NCI-H1105 treated with DMSO at 0.1 percent for 48 hours (cell line): ENCODE measurements at regions not wholly inside any gene's neighbourhood (a gene's known extent, or its start where the extent isn't known, plus 50 kb on each side); places are given as distances from the start of the nearest gene placed in this dataset.

Source experiments
- DNase-seq: peaks from one replicate; lab custom pipeline; 2025; lab: John Stamatoyannopoulos, UW

DNA sequence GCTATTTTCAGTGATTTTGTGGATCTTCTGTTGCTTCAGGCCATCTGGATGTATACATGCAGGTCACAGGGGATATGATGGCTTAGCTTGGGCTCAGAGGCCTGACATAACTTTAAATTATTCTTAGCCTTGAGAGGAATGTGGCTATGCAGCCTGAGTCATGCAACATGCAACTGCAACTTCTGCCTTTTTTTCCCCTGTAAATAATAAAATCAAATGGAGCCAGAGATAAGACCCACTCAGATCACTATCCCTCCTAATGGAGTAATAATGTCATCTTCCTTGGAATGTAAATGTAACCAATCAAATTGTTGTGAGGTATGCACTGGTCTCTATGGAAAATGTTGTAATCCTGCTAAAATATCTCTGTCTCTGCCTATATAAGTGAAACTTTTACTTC lies 54.9 kb downstream of the MAGEB17 start:
- no peak for DNase-seq

DNA sequence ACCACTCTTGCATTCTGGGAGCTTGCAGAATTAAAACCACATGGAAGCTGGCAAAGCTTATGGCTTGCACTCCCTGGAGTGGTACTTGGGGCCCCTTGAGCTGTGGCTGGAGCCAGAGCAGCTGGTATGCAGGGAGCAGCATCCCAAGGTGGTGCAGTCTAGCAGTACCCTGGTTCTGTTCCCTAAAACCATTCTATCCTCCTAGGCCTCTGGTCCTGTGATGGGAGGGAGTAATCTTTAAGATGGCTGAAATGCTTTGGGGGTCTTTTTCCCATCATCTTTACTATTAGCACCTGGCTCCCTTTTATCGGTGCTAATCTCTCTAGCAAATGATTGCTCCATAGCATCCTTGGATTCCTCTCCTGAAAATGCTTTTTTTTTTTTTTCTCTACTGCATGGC lies 56.1 kb downstream of the MAGEB17 start:
- no peak for DNase-seq

DNA sequence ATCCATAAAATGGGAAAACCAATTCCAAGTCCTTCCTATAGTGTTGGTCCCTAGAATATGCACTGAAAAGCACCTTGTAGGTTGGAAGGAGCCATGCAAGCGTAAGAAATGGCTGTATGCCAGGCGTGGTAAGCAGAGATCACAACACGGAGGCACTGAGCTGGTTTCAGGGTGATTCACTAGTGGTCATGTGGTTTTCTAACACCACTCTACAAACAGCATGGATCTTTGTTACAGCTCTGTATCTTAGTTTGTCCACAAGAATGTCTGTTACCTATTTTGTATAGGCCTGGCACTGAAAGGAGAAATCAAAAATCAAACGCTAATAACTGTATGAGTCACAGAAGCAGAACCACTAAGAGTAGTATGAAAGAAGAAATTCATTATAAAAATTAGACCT lies 71.9 kb downstream of the MAGEB17 start:
- no peak for DNase-seq

DNA sequence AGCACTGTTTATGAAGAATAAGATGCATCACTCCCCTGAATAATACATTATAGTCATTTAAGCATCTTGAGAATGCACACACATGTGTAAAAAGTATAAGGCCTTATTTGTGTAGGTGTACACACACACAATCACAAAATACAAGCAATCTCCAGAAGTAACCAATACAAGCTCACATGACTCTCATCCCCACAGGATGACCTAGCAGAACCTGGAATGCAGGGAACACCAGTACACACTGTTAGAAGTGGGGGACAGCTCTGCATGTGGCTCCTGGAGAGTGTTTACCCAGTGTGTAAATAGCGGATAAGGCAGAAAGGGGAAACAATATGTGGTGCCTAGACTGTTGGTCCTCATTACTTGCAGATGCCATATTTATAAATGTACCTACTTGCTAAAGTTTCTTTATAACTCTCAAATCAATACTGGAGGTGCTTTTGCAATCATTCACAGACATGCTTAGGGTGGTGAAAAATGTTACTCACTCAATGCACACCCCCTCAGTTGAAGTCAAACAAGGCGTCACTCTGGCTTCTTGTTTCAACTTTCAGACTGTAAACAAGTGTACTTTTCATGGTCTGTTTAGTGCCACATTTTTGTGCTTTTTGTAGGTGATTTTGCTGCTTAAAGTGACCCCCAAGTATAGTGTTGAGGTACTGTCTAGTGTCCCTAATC lies 73.1 kb downstream of the MAGEB17 start:
- DNase-seq = no peak

DNA sequence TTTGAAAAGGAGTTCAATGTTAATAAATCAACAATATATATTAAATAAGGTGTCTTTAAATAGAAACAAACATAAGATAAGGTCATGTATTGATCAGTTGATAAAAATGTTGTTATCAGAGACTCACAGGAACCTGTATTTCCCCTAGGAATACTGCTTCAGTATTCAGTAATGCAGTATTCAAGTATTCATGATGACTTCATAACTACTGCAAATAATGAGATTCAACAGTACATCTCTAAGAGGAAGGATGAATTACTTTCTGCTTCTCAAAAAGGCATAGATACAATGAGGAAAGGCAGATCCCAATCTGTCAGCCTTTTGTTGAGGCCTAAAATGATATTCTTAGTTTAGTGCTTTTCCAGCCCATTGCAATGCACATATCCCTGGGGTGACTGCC lies 73.7 kb downstream of the MAGEB17 start:
- no peak for DNase-seq

DNA sequence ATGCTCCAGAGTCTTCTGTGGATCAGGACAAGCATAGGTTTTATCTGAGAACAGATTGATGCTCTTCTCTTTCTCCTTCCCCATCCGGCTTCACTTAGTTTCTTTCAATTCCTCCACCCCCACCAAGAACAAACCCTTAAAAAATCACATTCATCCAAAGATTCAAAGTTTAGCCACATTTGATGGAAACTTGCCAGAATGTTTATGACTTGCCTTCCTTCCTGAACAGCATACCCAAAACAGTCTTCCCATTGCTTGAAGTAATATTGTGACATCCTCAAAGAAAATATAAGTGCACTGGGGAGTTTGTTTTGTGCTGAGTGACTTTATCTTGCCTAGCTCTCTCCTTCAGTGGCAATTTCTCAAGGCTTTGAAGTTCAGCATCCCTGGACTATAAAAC lies 83.0 kb downstream of the MAGEB17 start:
- no peak for DNase-seq

DNA sequence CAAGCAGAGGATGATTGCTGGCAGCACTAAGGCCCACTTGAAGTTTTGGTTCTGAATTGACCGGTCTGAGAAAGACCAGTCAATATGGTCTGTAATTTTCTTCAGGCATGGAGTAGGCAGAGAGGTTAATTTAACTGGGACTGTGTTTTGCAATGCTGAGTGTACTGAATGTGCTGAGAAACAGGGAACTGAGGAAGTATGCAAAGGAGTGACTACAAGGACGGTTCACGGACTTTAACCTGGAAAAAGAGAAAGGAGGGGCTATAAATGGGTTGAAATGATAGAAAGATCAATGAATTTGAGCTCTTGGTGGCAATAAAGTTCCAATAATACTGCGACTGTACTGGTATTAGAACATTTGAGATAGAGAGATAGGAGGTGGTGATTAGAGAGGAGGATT lies 84.5 kb downstream of the MAGEB17 start:
- DNase-seq = no peak

DNA sequence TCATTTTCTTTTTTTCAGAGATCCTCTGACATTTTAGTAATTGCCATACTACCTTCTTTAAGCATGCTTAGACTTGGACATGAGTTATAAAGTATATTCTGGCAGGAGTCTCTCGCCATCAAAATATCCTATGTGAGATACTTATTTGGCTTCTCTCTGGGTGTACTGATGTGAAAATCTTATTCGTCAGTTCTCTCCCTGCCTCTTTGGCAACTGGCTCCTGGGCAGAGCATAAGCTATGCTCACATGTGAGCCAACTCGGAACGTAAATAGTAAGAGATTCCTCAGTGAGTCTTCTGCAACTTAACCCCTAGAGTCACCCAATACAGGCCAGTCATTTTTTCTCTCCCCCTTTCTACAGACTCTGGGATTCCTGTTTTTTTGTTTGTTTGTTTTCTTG lies 91.6 kb downstream of the MAGEB17 start:
- no peak for DNase-seq

DNA sequence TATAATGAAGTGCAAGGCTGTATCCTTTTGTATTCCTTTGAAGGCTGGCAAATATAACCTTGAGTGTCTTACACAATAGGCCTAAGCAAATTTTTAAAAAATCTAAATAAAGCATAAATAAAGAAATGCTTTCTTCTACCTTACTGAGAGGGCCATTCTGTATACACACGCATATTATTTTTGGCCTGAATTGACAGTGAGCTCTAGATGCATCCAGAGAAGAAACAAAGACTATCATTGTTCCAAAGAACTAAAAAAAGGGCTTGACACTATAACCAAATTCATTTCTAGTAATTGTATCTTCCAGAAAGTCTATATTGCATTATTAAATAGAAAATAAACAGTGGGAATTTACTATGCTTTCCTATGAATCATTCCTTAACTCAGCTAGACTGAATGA lies 100.2 kb downstream of the MAGEB17 start:
- no peak for DNase-seq

DNA sequence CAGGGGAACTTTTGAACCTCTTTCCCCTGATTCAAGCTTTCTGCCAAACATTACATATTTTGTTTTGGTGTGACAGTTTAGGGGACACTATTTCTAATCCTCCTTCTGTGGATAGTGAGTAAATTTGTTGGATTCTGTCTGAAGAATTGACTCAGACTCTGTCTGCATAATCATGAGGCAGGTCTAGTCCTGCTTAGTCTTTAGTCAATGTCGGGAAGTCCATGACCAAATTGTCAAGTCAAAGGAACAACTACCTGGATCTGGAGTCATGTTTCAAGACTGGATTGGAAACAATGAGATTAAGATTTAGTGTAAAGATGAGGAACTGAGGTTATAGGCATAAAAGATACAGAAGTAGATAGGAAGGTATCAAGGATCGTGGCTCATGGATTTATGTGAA lies 100.9 kb downstream of the MAGEB17 start:
- DNase-seq = no peak

DNA sequence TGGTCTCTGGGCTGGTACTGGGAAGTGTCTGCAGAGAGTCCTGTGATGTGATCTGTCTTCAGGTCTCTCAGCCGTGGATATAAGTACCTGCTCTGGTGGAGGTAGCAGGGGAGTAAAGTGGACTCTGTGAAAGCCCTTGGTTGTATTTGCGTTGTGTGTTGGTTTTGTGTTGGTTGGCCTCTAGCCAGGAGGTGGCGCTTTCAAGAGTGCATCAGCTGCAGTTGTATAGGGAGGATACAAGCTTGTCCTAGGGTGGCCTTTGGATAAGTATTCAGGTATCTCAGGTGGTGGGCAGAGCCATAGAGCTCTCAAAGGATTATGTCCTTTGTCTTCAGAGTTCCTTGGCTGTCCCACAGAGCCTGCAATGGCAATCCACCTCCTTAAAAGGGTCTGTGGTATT lies 111.6 kb downstream of the MAGEB17 start:
- DNase-seq = no peak

DNA sequence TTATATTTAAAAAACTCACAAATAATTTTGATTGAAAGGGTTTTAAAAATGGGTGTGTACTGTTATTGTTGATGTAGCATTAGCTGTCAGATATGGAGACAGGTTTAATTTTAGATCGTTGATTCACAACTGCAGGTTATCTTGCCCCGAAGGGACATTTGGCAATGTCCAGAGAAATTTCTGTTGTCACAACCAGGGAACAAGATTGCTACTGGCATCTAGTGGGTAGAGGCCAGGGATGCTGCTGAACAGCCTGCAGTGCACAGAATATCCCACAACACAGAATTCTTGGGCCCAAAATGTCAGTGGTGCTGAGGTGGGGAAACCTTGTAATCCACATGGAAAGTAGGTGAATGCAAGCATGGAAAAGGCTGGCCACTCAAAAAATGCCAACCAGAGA lies 114.9 kb downstream of the MAGEB17 start:
- no peak for DNase-seq

DNA sequence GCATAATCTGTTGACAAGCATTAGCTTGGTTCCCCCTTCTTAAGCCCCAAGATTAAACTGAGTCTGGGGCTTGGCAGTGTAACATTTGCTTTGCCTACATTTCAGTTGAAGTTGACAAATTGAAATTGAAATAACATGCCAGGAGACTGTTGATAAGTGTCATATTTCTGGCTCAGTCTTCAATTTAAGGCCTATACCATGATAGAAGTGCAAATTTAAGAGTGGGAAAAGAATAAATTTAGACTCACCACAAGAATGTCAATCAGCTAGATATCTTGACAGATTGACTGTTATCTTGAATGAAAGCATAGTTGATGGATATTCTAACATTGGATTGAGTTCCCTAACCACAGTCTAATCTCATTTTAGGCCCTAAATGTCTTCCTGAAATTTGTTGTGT lies 117.6 kb downstream of the MAGEB17 start:
- no peak for DNase-seq

DNA sequence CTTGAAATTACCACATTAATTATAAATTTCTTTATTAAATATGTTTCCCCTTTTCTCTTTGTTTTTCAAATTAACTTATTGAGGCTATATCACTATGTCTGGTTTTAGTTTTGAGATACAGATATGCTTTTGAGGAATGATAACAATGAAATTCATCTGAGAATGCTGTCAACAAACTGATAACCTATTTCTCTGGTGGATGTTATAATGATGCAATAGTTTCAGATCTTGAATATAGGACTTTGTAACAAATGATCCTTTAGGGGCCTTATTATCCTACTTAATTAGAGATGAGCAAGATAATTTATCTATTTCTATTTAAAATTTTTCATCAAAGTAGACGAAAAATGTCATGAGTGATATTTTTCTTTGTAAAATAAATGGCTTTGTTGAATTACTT lies 123.7 kb downstream of the MAGEB17 start:
- DNase-seq = no peak

DNA sequence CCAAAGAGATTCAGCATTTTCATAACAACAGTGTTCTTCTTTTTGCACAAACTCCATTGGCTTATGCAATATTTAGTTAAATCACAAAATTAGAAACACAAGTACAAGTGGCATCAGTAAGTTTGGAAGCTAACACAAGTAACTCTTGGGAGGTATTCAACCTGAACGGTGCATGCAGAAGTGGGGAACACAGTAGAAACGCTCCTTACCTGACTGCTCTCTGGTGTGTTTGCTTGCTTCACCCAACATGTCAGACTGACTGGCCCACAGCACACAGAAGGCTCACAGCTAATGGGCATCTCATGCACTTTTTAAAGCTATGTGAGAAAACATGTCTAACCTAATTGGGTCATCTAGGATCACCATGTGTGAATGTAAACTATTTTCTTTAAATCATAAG lies 133.6 kb downstream of the MAGEB17 start:
- DNase-seq = no peak

DNA sequence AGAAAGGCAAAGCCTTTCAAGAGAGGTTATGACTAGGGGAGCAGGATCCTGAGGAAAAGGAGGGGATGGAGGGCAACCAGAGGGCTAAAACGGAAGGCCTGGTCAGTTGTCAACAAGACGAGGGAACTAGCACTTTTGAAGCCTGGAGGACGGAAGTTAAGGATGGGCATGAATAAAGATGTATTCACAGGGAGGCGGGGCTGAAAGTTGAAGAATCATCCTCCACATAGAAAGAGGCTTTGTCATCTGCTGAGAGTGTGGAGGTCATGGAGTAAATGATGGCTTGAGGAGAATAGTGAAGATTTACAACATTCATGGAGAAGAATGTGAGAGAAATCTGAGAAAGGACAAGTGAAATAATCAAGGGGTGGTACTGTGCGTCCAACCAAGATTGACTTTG lies 137.5 kb downstream of the MAGEB17 start:
- DNase-seq = no peak

DNA sequence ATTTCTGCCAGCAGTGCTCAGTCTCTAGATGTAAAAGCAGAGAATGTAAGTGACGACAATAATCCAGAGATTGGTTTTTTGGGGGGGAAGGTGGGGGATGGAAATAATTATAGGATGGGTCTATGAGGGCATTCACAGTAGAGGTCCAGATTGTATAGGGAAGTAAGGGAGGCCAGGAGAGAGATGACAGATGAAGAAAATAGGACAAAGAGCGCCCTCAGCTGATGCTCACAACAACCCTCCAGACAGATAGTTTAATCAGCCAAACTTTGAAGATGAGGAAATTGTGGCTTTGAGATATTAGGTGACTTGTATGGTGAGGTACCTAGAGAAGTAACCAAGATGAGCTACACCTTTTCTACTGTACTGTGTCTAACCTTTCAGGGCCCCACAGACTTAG lies 137.9 kb downstream of the MAGEB17 start:
- DNase-seq = no peak

DNA sequence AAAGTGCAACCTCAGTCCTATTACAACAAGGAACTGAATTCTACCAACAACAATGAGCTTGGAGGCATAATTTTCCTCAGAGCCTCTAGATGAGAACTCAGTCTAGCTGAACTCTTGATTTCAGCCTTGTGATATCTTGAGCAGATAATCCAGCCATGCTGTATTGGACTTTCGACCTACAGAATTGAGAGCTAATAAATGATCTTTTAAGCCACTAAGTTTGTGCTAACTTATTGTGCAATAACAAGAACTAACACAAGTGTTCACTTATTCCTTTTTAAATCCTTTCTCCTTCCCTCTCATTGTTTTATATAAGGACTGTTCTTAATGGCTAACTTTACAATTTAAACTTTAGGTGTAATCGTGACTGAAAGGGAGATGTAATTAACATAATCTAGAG lies 140.7 kb downstream of the MAGEB17 start:
- DNase-seq = no peak

DNA sequence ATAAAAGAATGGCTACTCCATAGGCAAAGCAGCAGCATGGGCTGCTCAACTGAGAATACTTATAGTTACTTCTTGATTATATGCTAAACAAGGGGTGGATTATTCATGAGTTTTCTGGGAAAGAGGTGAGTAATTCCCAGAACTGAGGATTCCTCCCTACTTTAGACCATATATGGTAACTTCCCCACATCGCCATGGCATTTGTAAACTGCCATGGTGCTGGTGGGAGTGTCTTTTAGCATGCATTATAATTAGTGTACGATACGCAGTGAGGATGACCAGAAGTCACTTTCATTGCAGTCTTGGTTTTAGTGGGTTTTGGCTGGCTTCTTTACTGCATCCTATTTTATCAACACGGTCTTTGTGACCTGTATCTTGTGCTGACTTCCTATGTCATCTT lies 141.5 kb downstream of the MAGEB17 start:
- no peak for DNase-seq

DNA sequence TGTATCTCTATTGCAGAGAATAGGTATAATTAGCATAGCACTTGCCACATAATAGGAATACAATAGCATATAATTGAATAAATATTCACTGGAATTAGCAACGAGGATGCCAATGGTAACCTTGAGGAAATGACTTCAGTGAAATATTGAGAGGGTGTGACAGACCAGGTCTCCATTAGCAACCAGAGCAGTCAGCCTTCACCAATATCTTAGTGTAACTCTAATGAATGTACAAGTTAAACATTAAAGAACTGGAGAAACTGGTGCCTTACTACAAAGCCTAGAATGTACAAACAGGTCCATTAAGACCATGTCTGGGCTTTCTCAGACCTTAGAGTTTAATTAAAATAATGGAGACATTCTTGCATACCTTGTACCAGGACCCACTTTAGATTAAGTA lies 143.0 kb downstream of the MAGEB17 start:
- DNase-seq = no peak

DNA sequence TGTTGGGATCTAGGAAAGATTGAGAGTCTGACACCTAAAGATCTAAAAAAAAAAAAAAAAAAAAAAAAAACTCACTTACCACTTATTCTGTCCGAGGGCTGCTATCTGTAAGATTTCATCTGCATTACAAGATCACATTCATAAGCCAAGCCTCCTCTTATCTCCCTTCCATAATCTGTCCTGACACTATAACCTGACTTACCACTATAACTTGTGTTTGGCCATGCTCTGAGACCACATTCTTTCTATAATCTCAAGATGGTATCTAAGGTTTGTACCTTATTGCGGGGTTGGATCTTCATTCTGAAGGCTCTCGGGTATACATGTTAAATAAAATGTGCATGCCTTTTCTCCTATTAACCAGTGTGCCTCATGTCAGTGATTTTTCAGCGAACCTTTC lies 144.4 kb downstream of the MAGEB17 start:
- no peak for DNase-seq

DNA sequence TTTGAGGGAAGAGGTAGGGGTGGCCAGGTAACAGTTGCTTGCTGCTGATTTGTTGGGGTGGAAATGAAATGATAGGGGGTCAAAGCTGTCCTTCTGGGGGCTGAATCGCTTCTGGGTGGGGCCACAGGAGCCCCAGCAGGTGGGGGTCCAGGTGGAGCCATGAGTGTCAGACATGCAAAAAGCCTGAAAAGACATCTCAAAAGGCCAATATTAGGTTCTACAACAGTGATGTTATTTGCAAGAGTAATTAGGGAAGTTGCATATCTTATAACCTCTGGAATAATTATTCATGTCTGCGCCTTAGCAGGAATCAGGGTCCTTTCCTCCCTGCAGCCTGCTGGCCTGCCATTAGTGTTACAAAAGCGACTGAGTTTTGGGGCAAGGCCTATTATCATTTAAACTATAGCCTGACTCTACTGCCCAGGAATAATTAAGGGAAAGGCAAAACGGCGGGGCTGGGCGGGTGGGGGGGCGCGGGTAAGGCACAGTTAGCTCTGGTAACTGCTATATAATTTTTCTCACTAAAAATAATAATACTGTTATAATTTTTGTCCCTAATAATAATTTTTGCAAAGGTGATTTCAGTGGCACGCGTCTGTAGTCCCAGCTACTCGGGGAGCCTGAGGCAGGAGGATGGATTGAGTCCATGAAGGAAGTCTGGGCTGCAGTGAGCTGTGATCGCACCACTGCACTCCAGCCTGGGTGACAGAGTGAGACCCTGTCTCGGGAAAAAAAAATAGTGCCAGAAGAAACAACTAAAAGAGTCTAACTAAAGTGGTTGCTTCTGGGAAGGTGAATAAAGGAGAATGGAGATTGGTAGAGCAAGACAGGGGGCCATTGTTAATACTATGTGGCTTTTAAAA lies 145.7 kb downstream of the MAGEB17 start:
- no peak for DNase-seq

DNA sequence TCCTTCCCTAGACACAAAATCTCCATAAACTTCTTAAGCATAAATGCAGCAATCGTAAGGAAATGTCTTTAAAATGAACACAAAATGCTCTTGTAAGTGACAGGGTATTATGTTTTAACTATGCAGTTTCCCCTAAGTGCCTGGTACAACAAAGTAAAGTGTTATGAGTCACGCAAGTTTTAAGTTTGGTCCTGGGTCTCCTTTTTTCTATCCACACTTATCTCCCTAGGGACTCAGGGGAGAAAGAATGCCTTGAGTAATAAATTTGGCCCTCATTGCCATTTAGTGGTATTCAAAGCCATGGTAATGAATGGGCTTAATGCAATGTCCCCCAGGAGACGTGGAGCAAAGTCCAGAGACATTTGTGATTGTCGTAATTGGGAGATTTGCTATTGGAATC lies 149.1 kb downstream of the MAGEB17 start:
- no peak for DNase-seq

DNA sequence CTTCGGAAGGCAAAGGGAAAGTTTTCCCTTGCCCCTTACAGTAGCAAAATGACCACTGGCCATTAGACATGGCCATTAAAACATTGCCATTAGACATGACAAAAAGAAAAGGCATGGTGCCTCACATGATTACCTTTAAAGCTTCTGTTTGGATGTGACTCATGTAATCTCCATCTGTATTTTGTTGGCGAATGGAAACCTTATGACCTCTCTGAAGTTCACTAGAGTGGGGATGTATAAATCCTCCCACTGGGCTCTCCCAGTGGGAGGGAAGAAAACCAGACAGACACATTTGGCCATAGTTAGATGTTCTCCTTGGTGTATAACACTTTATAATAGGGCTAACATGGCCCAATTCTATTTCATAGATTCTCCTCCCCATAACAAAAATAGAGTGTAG lies 152.6 kb downstream of the MAGEB17 start:
- no peak for DNase-seq
